ENCODE measurements at regions not wholly inside any gene's neighbourhood (a gene's known extent, or its start where the extent isn't known, plus 50 kb on each side); places are given as distances from the start of the nearest gene placed in this dataset.

DNA sequence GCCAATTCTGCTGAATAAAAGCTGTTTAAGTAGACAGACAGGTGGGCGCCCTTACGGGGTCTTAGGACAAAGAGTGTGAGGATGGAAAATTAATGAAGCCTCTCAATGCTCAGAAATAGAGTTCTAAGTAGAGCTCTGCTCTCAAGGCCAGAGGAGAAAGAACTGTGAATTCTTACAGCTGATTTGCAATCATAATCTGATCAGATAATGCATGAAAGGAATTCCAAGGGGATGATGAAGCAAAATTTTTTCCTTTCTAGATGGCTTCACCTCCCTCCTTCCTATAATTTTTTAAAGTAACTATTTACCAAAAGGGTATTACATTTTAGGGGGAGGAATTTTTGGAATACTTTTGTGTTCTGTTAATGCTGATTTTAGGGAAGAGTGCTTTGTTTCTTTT is 308.1 kb upstream of the HS3ST5 start:
- POLR2A ChIA-PET, result no interaction called here
- intact Hi-C loops (cut with micrococcal nuclease; ENCODE audit: unreplicated experiment), result no loop called here
- H3K4me3 ChIP-seq (ENCODE audit: low read depth in 2 of 2, low read length in 2 of 2), result no peak overlapping the region
- in situ Hi-C loops (cut with HindIII; ENCODE audit: low pct_unique_long_range_greater_than_20kb, low sequenced_read_pairs), result no loop called here
- BruUV-seq (replicated peaks), result no TSS peak
- no peaks in the 10 kb centered on the region for H3K36me3 ChIP-seq (ENCODE audit: control insufficient read depth, insufficient read depth, low read length)
- no peaks in the 10 kb centered on the region for H3K4me1 ChIP-seq (ENCODE audit: control insufficient read depth, insufficient read depth, low read length)
- no peak overlapping the region for H3K27ac ChIP-seq (ENCODE audit: low read length)
- H3K27me3 ChIP-seq (ENCODE audit: control insufficient read depth, insufficient read depth, low read length), result no peaks in the 10 kb centered on the region
- CTCF ChIA-PET, result no interaction called here
- DNase-seq (ENCODE audit: low read depth, low spot score) (no peak), ATAC-seq (no peak)
- H3K9me3 ChIP-seq (ENCODE audit: control insufficient read depth, insufficient read depth, low read depth, low read length), result no peaks in the 10 kb centered on the region
- TF ChIP-seq TCF7L2 (IDR thresholded peaks at IDR 0.05; ENCODE audit: low read depth, low read length), result no peak
- TF ChIP-seq SIN3A (IDR thresholded peaks at IDR 0.05; ENCODE audit: borderline replicate concordance, insufficient read depth, low read depth, low read length), result no peak
- TF ChIP-seq, protein P1, sequence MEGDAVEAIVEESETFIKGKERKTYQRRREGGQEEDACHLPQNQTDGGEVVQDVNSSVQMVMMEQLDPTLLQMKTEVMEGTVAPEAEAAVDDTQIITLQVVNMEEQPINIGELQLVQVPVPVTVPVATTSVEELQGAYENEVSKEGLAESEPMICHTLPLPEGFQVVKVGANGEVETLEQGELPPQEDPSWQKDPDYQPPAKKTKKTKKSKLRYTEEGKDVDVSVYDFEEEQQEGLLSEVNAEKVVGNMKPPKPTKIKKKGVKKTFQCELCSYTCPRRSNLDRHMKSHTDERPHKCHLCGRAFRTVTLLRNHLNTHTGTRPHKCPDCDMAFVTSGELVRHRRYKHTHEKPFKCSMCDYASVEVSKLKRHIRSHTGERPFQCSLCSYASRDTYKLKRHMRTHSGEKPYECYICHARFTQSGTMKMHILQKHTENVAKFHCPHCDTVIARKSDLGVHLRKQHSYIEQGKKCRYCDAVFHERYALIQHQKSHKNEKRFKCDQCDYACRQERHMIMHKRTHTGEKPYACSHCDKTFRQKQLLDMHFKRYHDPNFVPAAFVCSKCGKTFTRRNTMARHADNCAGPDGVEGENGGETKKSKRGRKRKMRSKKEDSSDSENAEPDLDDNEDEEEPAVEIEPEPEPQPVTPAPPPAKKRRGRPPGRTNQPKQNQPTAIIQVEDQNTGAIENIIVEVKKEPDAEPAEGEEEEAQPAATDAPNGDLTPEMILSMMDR (IDR thresholded peaks at IDR 0.05), result no peak
- TF ChIP-seq REST (IDR thresholded peaks at IDR 0.05; ENCODE audit: insufficient read depth in 1 of 2, low read depth in 2 of 2, low read length in 1 of 2), result no peak
- TF ChIP-seq POLR2AphosphoS5 (IDR thresholded peaks at IDR 0.05; ENCODE audit: low read depth, low read length), result no peak

GRCh38 chr6:114649298-114649697 is 306.5 kb upstream of the HS3ST5 start:
- DNase-seq (ENCODE audit: low read depth, low spot score), result no peak
- Histone ChIP-seq H3K36me3 (ENCODE audit: control insufficient read depth, insufficient read depth, low read length) (no peaks in the 10 kb centered on the region), H3K27ac (ENCODE audit: low read length) (no peak overlapping the region), H3K4me1 (ENCODE audit: control insufficient read depth, insufficient read depth, low read length) (no peaks in the 10 kb centered on the region), H3K4me3 (ENCODE audit: low read depth in 2 of 2, low read length in 2 of 2) (no peak overlapping the region), H3K27me3 (ENCODE audit: control insufficient read depth, insufficient read depth, low read length) (no peaks in the 10 kb centered on the region), H3K9me3 (ENCODE audit: control insufficient read depth, insufficient read depth, low read depth, low read length) (no peaks in the 10 kb centered on the region)
- ChIA-PET POLR2A (no interaction called here), CTCF (no interaction called here)
- no peak for TF ChIP-seq TCF7L2 (IDR thresholded peaks at IDR 0.05; ENCODE audit: low read depth, low read length)
- TF ChIP-seq REST (IDR thresholded peaks at IDR 0.05; ENCODE audit: insufficient read depth in 1 of 2, low read depth in 2 of 2, low read length in 1 of 2), result no peak
- TF ChIP-seq POLR2AphosphoS5 (IDR thresholded peaks at IDR 0.05; ENCODE audit: low read depth, low read length), result no peak
- TF ChIP-seq, protein P1 (IDR thresholded peaks at IDR 0.05), result no peak
- no peak for TF ChIP-seq SIN3A (IDR thresholded peaks at IDR 0.05; ENCODE audit: borderline replicate concordance, insufficient read depth, low read depth, low read length)
- intact Hi-C loops (cut with micrococcal nuclease; ENCODE audit: unreplicated experiment), result no loop called here
- ATAC-seq, result no peak
- no TSS peak for BruUV-seq (replicated peaks)
- in situ Hi-C loops (cut with HindIII; ENCODE audit: low pct_unique_long_range_greater_than_20kb, low sequenced_read_pairs), result no loop called here
